HCT116 (cell line): ENCODE measurements at regions not wholly inside any gene's neighbourhood (a gene's known extent, or its start where the extent isn't known, plus 50 kb on each side); places are given as distances from the start of the nearest gene placed in this dataset.

Source experiments
- CBX3 ChIP-seq: IDR thresholded peaks from 2 replicates; pipeline ENCODE4 v1.6.1; 2012; ENCODE audit warnings: low read depth
- EZH2phosphoT487 ChIP-seq: fragments of 200-600 bp; IDR thresholded peaks from 2 replicates; pipeline ENCODE4 v1.6.1; 2018; ENCODE audit warnings: antibody characterized with exemption, borderline replicate concordance
- POLR2A ChIP-seq: IDR thresholded peaks from 2 replicates; pipeline ENCODE4 v1.7.0; 2011; ENCODE audit warnings: borderline replicate concordance; ENCODE audit not compliant: insufficient read depth, insufficient read length; ENCODE audit errors: extremely low read depth
- TCF7L2 ChIP-seq: IDR thresholded peaks from 2 replicates; pipeline ENCODE4 v1.7.0; 2011; ENCODE audit warnings: borderline replicate concordance, inconsistent platforms; ENCODE audit not compliant: insufficient read depth, insufficient read length; ENCODE audit errors: extremely low read depth
- TF ChIP-seq, protein P1 (sequence below), 3 experiments: fragments of 200-600 bp in 1 of 3; sonication (generic) in 1 of 3; IDR thresholded peaks in 2 of 3; conservative IDR thresholded peaks in 1 of 3; 2 replicates each; pipeline ENCODE4 v1.5.1; 2012 to 2017; ENCODE audit warnings: low read depth in 2 of 3, low read length in 2 of 3, antibody characterized with exemption in 1 of 3, borderline replicate concordance in 1 of 3, control low read depth in 1 of 3, mild to moderate bottlenecking in 1 of 3, mixed read lengths in 1 of 3, mixed run types in 1 of 3, moderate library complexity in 1 of 3; ENCODE audit not compliant: insufficient read depth in 1 of 3
- TF ChIP-seq, protein P2 (sequence below): IDR thresholded peaks from 2 replicates; pipeline ENCODE4 v1.6.1; 2012
- TF ChIP-seq, protein P3 (sequence below): IDR thresholded peaks from 2 replicates; pipeline ENCODE4 v1.6.1; 2012; ENCODE audit warnings: low read depth

DNA sequence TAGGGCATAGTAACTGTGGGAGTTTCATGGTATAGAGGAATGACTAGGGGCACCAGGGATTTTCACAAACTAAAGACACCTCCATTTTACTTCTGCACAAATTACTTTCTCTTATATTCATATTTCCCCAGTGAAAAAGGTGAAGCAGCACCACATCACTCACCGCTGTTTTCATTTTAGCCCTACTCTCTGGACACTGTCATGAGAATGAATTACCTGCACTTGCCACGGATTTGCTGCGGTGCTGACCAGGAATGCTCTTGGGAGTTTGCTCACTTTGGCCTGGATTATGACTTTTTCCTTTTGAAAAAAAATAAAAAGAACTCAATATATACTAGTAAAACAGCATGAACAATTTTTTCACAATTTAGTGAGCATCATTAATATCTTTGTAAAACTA lies 351.3 kb downstream of the NKX6-1 start:
- TF ChIP-seq, protein P1, sequence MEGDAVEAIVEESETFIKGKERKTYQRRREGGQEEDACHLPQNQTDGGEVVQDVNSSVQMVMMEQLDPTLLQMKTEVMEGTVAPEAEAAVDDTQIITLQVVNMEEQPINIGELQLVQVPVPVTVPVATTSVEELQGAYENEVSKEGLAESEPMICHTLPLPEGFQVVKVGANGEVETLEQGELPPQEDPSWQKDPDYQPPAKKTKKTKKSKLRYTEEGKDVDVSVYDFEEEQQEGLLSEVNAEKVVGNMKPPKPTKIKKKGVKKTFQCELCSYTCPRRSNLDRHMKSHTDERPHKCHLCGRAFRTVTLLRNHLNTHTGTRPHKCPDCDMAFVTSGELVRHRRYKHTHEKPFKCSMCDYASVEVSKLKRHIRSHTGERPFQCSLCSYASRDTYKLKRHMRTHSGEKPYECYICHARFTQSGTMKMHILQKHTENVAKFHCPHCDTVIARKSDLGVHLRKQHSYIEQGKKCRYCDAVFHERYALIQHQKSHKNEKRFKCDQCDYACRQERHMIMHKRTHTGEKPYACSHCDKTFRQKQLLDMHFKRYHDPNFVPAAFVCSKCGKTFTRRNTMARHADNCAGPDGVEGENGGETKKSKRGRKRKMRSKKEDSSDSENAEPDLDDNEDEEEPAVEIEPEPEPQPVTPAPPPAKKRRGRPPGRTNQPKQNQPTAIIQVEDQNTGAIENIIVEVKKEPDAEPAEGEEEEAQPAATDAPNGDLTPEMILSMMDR (IDR thresholded peaks at IDR 0.05 in 2 of 3, conservative IDR thresholded peaks at IDR 0.05 in 1 of 3; ENCODE audit: borderline replicate concordance in 1 of 3, insufficient read depth in 1 of 3, low read depth in 2 of 3, low read length in 2 of 3) = no peak
- TF ChIP-seq POLR2A = no peak
- no peak for TF ChIP-seq CBX3
- TF ChIP-seq, protein P2, sequence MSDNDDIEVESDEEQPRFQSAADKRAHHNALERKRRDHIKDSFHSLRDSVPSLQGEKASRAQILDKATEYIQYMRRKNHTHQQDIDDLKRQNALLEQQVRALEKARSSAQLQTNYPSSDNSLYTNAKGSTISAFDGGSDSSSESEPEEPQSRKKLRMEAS = no peak
- TF ChIP-seq, protein P3, sequence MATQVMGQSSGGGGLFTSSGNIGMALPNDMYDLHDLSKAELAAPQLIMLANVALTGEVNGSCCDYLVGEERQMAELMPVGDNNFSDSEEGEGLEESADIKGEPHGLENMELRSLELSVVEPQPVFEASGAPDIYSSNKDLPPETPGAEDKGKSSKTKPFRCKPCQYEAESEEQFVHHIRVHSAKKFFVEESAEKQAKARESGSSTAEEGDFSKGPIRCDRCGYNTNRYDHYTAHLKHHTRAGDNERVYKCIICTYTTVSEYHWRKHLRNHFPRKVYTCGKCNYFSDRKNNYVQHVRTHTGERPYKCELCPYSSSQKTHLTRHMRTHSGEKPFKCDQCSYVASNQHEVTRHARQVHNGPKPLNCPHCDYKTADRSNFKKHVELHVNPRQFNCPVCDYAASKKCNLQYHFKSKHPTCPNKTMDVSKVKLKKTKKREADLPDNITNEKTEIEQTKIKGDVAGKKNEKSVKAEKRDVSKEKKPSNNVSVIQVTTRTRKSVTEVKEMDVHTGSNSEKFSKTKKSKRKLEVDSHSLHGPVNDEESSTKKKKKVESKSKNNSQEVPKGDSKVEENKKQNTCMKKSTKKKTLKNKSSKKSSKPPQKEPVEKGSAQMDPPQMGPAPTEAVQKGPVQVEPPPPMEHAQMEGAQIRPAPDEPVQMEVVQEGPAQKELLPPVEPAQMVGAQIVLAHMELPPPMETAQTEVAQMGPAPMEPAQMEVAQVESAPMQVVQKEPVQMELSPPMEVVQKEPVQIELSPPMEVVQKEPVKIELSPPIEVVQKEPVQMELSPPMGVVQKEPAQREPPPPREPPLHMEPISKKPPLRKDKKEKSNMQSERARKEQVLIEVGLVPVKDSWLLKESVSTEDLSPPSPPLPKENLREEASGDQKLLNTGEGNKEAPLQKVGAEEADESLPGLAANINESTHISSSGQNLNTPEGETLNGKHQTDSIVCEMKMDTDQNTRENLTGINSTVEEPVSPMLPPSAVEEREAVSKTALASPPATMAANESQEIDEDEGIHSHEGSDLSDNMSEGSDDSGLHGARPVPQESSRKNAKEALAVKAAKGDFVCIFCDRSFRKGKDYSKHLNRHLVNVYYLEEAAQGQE = no peak
- no peak for TF ChIP-seq EZH2phosphoT487
- TF ChIP-seq TCF7L2 = no peak
